ENCODE measurements at regions not wholly inside any gene's neighbourhood (a gene's known extent, or its start where the extent isn't known, plus 50 kb on each side); places are given as distances from the start of the nearest gene placed in this dataset.

GRCh38 chr12:18998343-18999261 lies 130.9 kb upstream of the PLEKHA5 start:
- no peak for FAIRE-seq
- TF ChIP-seq CTCF (IDR thresholded peaks at IDR 0.05; ENCODE audit: insufficient read depth, missing control alignments): no peak
- no peak for DNase-seq (ENCODE audit: insufficient read length, low spot score)

GRCh38 chr12:19000836-19001235 lies 128.7 kb upstream of the PLEKHA5 start:
- no peak for TF ChIP-seq CTCF (IDR thresholded peaks at IDR 0.05; ENCODE audit: insufficient read depth, missing control alignments)
- no peak for FAIRE-seq
- DNase-seq (ENCODE audit: insufficient read length, low spot score): no peak

GRCh38 chr12:19002216-19002615 lies 127.3 kb upstream of the PLEKHA5 start:
- FAIRE-seq (no peak), DNase-seq (ENCODE audit: insufficient read length, low spot score) (no peak)
- TF ChIP-seq CTCF (IDR thresholded peaks at IDR 0.05; ENCODE audit: insufficient read depth, missing control alignments): no peak

GRCh38 chr12:19003141-19003540 lies 126.4 kb upstream of the PLEKHA5 start:
- FAIRE-seq (no peak), DNase-seq (ENCODE audit: insufficient read length, low spot score) (no peak)
- no peak for TF ChIP-seq CTCF (IDR thresholded peaks at IDR 0.05; ENCODE audit: insufficient read depth, missing control alignments)

GRCh38 chr12:19003987-19004619 lies 125.4 kb upstream of the PLEKHA5 start:
- DNase-seq (ENCODE audit: insufficient read length, low spot score) (no peak), FAIRE-seq (no peak)
- TF ChIP-seq CTCF (IDR thresholded peaks at IDR 0.05; ENCODE audit: insufficient read depth, missing control alignments): no peak

GRCh38 chr12:19005257-19005801 lies 124.2 kb upstream of the PLEKHA5 start:
- no peak for FAIRE-seq

More at GRCh38 chr12:19005257-19005801, 124.2 kb upstream of the PLEKHA5 start:
- DNase-seq (ENCODE audit: insufficient read length, low spot score): no peak
- TF ChIP-seq CTCF (IDR thresholded peaks at IDR 0.05; ENCODE audit: insufficient read depth, missing control alignments): no peak

All from D721Med (cell line).